HAP-1 (cell line): ENCODE measurements at regions not wholly inside any gene's neighbourhood (a gene's known extent, or its start where the extent isn't known, plus 50 kb on each side); places are given as distances from the start of the nearest gene placed in this dataset.

Experiments used
- DNase-seq, 2 experiments: peaks; one replicate each; pipeline ENCODE4 v3.0.0-alpha.2; 2016 to 2020; ENCODE audit warnings: low spot score in 2 of 2
- H3K27me3 ChIP-seq: fragments of 250-450 bp; sonication (Bioruptor Pico); 2 replicates; pipeline ENCODE4 v1.5.1; 2020; ENCODE audit warnings: low read depth, mild to moderate bottlenecking, moderate library complexity
- H3K36me3 ChIP-seq: fragments of 250-450 bp; sonication (Bioruptor Pico); replicated peaks from 2 replicates; pipeline ENCODE4 v1.5.1; 2020; ENCODE audit warnings: mild to moderate bottlenecking
- H3K4me1 ChIP-seq: fragments of 250-450 bp; sonication (Bioruptor Pico); 2 replicates; pipeline ENCODE4 v1.5.1; 2020; ENCODE audit warnings: mild to moderate bottlenecking
- H3K4me3 ChIP-seq: fragments of 250-450 bp; sonication (Bioruptor Pico); 2 replicates; pipeline ENCODE4 v1.5.1; 2020; ENCODE audit warnings: mild to moderate bottlenecking, moderate library complexity
- H3K9me3 ChIP-seq: fragments of 250-450 bp; sonication (Bioruptor Pico); 2 replicates; pipeline ENCODE4 v1.5.1; 2020; ENCODE audit warnings: mild to moderate bottlenecking, moderate library complexity
- in situ Hi-C: fragments of 300-500 bp; cut with MboI; formaldehyde crosslinking; loops from 3 replicates; pipeline ENCODE4 v1.14.3; 2020; ENCODE audit warnings: low sequenced_read_pairs, inconsistent platforms, mixed read lengths

GRCh38 chr6:14783594-14783993 lies 462.3 kb upstream of the JARID2 start:
- no peak overlapping the region for H3K4me3 ChIP-seq
- H3K4me1 ChIP-seq, result peaks cover 24% of the 10 kb centered on the region
- no peaks in the 10 kb centered on the region for H3K9me3 ChIP-seq
- no peak for DNase-seq
- no peaks in the 10 kb centered on the region for H3K27me3 ChIP-seq
- in situ Hi-C loops, result no loop called here
- no peaks in the 10 kb centered on the region for H3K36me3 ChIP-seq

- no peaks in the 10 kb centered on the region for H3K36me3 ChIP-seq
- no peaks in the 10 kb centered on the region for H3K27me3 ChIP-seq
- no peaks in the 10 kb centered on the region for H3K9me3 ChIP-seq
- no peak overlapping the region for H3K4me3 ChIP-seq
- DNase-seq, result peak; percentile 73 to 77
- in situ Hi-C loops, result no loop called here
- H3K4me1 ChIP-seq, result peaks cover 35% of the 10 kb centered on the region
These were observed 461.0 kb upstream of the JARID2 start for GRCh38 chr6:14784596-14785492.

- Histone ChIP-seq H3K36me3 (no peaks in the 10 kb centered on the region), H3K27me3 (no peaks in the 10 kb centered on the region), H3K4me1 (peaks cover 41% of the 10 kb centered on the region), H3K9me3 (no peaks in the 10 kb centered on the region), H3K4me3 (no peak overlapping the region)
- in situ Hi-C loops, result no loop called here
- no peak for DNase-seq
These were observed 460.4 kb upstream of the JARID2 start for GRCh38 chr6:14785493-14785790.

- Histone ChIP-seq H3K27me3 (no peaks in the 10 kb centered on the region), H3K9me3 (no peaks in the 10 kb centered on the region), H3K4me3 (no peak overlapping the region), H3K4me1 (peaks cover 46% of the 10 kb centered on the region), H3K36me3 (no peaks in the 10 kb centered on the region)
- in situ Hi-C loops, result no loop called here
- no peak for DNase-seq
These were observed 459.9 kb upstream of the JARID2 start for GRCh38 chr6:14786008-14786407.

GRCh38 chr6:14786455-14786854 lies 459.4 kb upstream of the JARID2 start:
- no peak overlapping the region for H3K4me3 ChIP-seq
- H3K36me3 ChIP-seq, result no peaks in the 10 kb centered on the region
- in situ Hi-C loops, result no loop called here
- no peaks in the 10 kb centered on the region for H3K27me3 ChIP-seq
- DNase-seq, result no peak
- H3K4me1 ChIP-seq, result peaks cover 51% of the 10 kb centered on the region
- no peaks in the 10 kb centered on the region for H3K9me3 ChIP-seq

GRCh38 chr6:14787250-14787649 lies 458.6 kb upstream of the JARID2 start:
- no peak for DNase-seq
- Histone ChIP-seq H3K4me1 (peaks cover 59% of the 10 kb centered on the region), H3K9me3 (no peaks in the 10 kb centered on the region), H3K27me3 (no peaks in the 10 kb centered on the region), H3K36me3 (no peaks in the 10 kb centered on the region), H3K4me3 (no peak overlapping the region)
- in situ Hi-C loops, result no loop called here

- no peaks in the 10 kb centered on the region for H3K9me3 ChIP-seq
- H3K27me3 ChIP-seq, result no peaks in the 10 kb centered on the region
- in situ Hi-C loops, result no loop called here
- no peak for DNase-seq
- H3K4me3 ChIP-seq, result no peak overlapping the region
- H3K36me3 ChIP-seq, result no peaks in the 10 kb centered on the region
- peaks cover 63% of the 10 kb centered on the region for H3K4me1 ChIP-seq
These were observed 458.2 kb upstream of the JARID2 start for GRCh38 chr6:14787677-14788076.

GRCh38 chr6:14789996-14790395 lies 455.9 kb upstream of the JARID2 start:
- in situ Hi-C loops, result no loop called here
- no peak for DNase-seq
- H3K4me1 ChIP-seq, result peaks cover 59% of the 10 kb centered on the region

GRCh38 chr6:14790976-14791375 lies 454.9 kb upstream of the JARID2 start:
- no peaks in the 10 kb centered on the region for H3K36me3 ChIP-seq
- peak in 1 of 2 experiments; percentile 22 for DNase-seq
- no peaks in the 10 kb centered on the region for H3K27me3 ChIP-seq
- H3K9me3 ChIP-seq, result no peaks in the 10 kb centered on the region
- H3K4me1 ChIP-seq, result peaks cover 52% of the 10 kb centered on the region
- no peak overlapping the region for H3K4me3 ChIP-seq
- in situ Hi-C loops, result no loop called here

More at GRCh38 chr6:14789996-14790395, 455.9 kb upstream of the JARID2 start:
- H3K36me3 ChIP-seq, result no peaks in the 10 kb centered on the region
- no peak overlapping the region for H3K4me3 ChIP-seq
- no peaks in the 10 kb centered on the region for H3K27me3 ChIP-seq
- H3K9me3 ChIP-seq, result no peaks in the 10 kb centered on the region

- no peaks in the 10 kb centered on the region for H3K9me3 ChIP-seq
- H3K27me3 ChIP-seq, result no peaks in the 10 kb centered on the region
- H3K4me3 ChIP-seq, result no peak overlapping the region
- H3K4me1 ChIP-seq, result peaks cover 52% of the 10 kb centered on the region
- in situ Hi-C loops, result no loop called here
- H3K36me3 ChIP-seq, result no peaks in the 10 kb centered on the region
- no peak for DNase-seq
These were observed 454.3 kb upstream of the JARID2 start for GRCh38 chr6:14791526-14791925.

- H3K4me3 ChIP-seq, result no peak overlapping the region
- H3K9me3 ChIP-seq, result no peaks in the 10 kb centered on the region
- peak in 1 of 2 experiments; percentile 44 for DNase-seq
- H3K4me1 ChIP-seq, result peaks cover 46% of the 10 kb centered on the region
- no peaks in the 10 kb centered on the region for H3K27me3 ChIP-seq
- in situ Hi-C loops, result no loop called here
- H3K36me3 ChIP-seq, result no peaks in the 10 kb centered on the region
These were observed 453.5 kb upstream of the JARID2 start for GRCh38 chr6:14792118-14792955.

GRCh38 chr6:14795451-14795850 lies 450.4 kb upstream of the JARID2 start:
- Histone ChIP-seq H3K36me3 (no peaks in the 10 kb centered on the region), H3K4me3 (no peak overlapping the region), H3K4me1 (peaks cover 28% of the 10 kb centered on the region), H3K27me3 (no peaks in the 10 kb centered on the region), H3K9me3 (no peaks in the 10 kb centered on the region)
- in situ Hi-C loops, result no loop called here
- DNase-seq, result no peak

GRCh38 chr6:14796974-14797762 lies 448.7 kb upstream of the JARID2 start:
- peaks cover 11% of the 10 kb centered on the region for H3K4me1 ChIP-seq
- H3K36me3 ChIP-seq, result no peaks in the 10 kb centered on the region
- H3K9me3 ChIP-seq, result no peaks in the 10 kb centered on the region
- in situ Hi-C loops, result no loop called here
- no peak overlapping the region for H3K4me3 ChIP-seq
- H3K27me3 ChIP-seq, result no peaks in the 10 kb centered on the region
- no peak for DNase-seq
